VCaP (cell line): ENCODE measurements at regions not wholly inside any gene's neighbourhood (a gene's known extent, or its start where the extent isn't known, plus 50 kb on each side); places are given as distances from the start of the nearest gene placed in this dataset.
"Not testable (repeated sequence)": the region's sequence is repeated elsewhere in the genome, so short reads cannot be mapped to it uniquely, and the experiment has no call there.

Experiments
- H3K27ac ChIP-seq: fragments of 450-650 bp; 2 replicates; pipeline ENCODE4 v1.5.1; 2017
- CTCF ChIP-seq: fragments of 450-650 bp; conservative IDR thresholded peaks from 2 replicates; pipeline ENCODE4 v1.5.1; 2017; ENCODE audit warnings: mild to moderate bottlenecking, moderate library complexity

- no peak overlapping the region for H3K27ac ChIP-seq
- TF ChIP-seq CTCF: no peak
These were observed 65.2 kb downstream of the MRPL36 start for GRCh38 chr5:1734271-1734907.

- no peak overlapping the region for H3K27ac ChIP-seq
- TF ChIP-seq CTCF: no peak
These were observed 66.3 kb downstream of the MRPL36 start for GRCh38 chr5:1733369-1733768.

- H3K27ac ChIP-seq: no peak overlapping the region
- TF ChIP-seq CTCF: no peak
These were observed 66.7 kb downstream of the MRPL36 start for GRCh38 chr5:1732945-1733344.

- no peak for TF ChIP-seq CTCF
These were observed 67.2 kb downstream of the MRPL36 start for GRCh38 chr5:1732238-1732941.

GRCh38 chr5:1731855-1732237, 67.8 kb downstream of the MRPL36 start:
- H3K27ac ChIP-seq: not testable (repeated sequence)

More at GRCh38 chr5:1732238-1732941, 67.2 kb downstream of the MRPL36 start:
- no peak overlapping the region for H3K27ac ChIP-seq

GRCh38 chr5:1731091-1731639, 68.5 kb downstream of the MRPL36 start:
- no peak overlapping the region for H3K27ac ChIP-seq
- no peak for TF ChIP-seq CTCF

- no peak overlapping the region for H3K27ac ChIP-seq
- no peak for TF ChIP-seq CTCF
These were observed 69.2 kb downstream of the MRPL36 start for GRCh38 chr5:1730487-1730847.
